B cell (primary cell): ENCODE measurements at regions not wholly inside any gene's neighbourhood (a gene's known extent, or its start where the extent isn't known, plus 50 kb on each side); places are given as distances from the start of the nearest gene placed in this dataset.
"Not testable (repeated sequence)": the region's sequence is repeated elsewhere in the genome, so short reads cannot be mapped to it uniquely, and the experiment has no call there.

Experiments
- ATAC-seq: fragments of 200-7000 bp; cut with Tn5 transposase; one replicate; pipeline ENCODE4 v1.10.0; 2021; ENCODE audit warnings: low read depth, mild to moderate bottlenecking, moderate number of reproducible peaks, moderate library complexity
- CTCF ChIA-PET: fragments of 350-600 bp; sonication (Branson Sonifier 250); formaldehyde crosslinking; loops from one replicate; lab custom pipeline; 2021; ENCODE audit warnings: antibody characterized with exemption, inconsistent platforms; lab: Charles Lee
- POLR2A ChIA-PET: fragments of 350-600 bp; sonication (Branson Sonifier 250); formaldehyde crosslinking; loops from one replicate; lab custom pipeline; 2021; ENCODE audit warnings: antibody characterized with exemption; lab: Charles Lee
- DNase-seq: peaks from one replicate; pipeline ENCODE4 v3.0.0; 2013
- H2AFZ ChIP-seq: 2 replicates; pipeline ENCODE4 v1.6.1; 2012; ENCODE audit warnings: mild to moderate bottlenecking, low read depth, low read length; ENCODE audit not compliant: insufficient read depth, poor library complexity, severe bottlenecking
- H3K27ac ChIP-seq, 2 donors: 1 replicate in 1 of 2; 2 replicates in 1 of 2; pipeline ENCODE4 v1.5.1; 2012 to 2013; ENCODE audit warnings: low read length in 2 of 2, mild to moderate bottlenecking in 2 of 2, moderate library complexity in 1 of 2
- H3K27me3 ChIP-seq, 4 experiments: fragments of 200-600 bp in 1 of 4; sonication (generic) in 1 of 4; replicated peaks in 1 of 4; 1 replicate in 2 of 4; 2 replicates in 2 of 4; pipeline versions ENCODE4 v1.6.1 to v1.7.0; 2013 to 2016; ENCODE audit warnings: low read length in 3 of 4, mild to moderate bottlenecking in 2 of 4, mixed read lengths in 1 of 4, moderate library complexity in 1 of 4; ENCODE audit not compliant: insufficient read depth in 4 of 4, control insufficient read depth in 3 of 4; ENCODE audit errors: control extremely low read depth in 1 of 4
- H3K36me3 ChIP-seq, 2 experiments: replicated peaks in 1 of 2; 1 replicate in 1 of 2; 2 replicates in 1 of 2; pipeline versions ENCODE4 v1.6.1 to v1.7.1; 2013; ENCODE audit warnings: low read length in 1 of 2; ENCODE audit not compliant: insufficient read depth in 2 of 2, control insufficient read depth in 1 of 2; ENCODE audit errors: control extremely low read depth in 1 of 2, extremely low read depth in 1 of 2
- H3K4me1 ChIP-seq, 2 donors: fragments of 200-600 bp in 1 of 2; sonication (generic) in 1 of 2; 1 replicate in 1 of 2; 2 replicates in 1 of 2; pipeline versions ENCODE4 v1.5.1 to v1.6.1; 2013 to 2017; ENCODE audit warnings: low read length in 2 of 2; ENCODE audit not compliant: control insufficient read depth in 2 of 2, insufficient read depth in 2 of 2
- H3K4me2 ChIP-seq: replicated peaks from 2 replicates; pipeline ENCODE3; 2012; ENCODE audit warnings: mild to moderate bottlenecking, low read depth, low read length; ENCODE audit not compliant: poor library complexity, severe bottlenecking
- H3K4me3 ChIP-seq, 5 experiments: fragments of 200-600 bp in 1 of 5; sonication (generic) in 1 of 5; 1 replicate in 3 of 5; 2 replicates in 2 of 5; pipeline versions ENCODE4 v1.5.1 to v1.7.0; 2011 to 2016; ENCODE audit warnings: low read length in 4 of 5, mild to moderate bottlenecking in 4 of 5, low read depth in 2 of 5, control low read depth in 1 of 5, moderate library complexity in 1 of 5; ENCODE audit not compliant: insufficient read depth in 1 of 5; ENCODE audit errors: control extremely low read depth in 1 of 5, extremely low read depth in 1 of 5
- H3K79me2 ChIP-seq: fragments of 200-600 bp; sonication (generic); one replicate; pipeline ENCODE4 v1.6.0; 2016; ENCODE audit warnings: low read length; ENCODE audit not compliant: control insufficient read depth, insufficient read depth
- H3K9ac ChIP-seq: fragments of 200-600 bp; sonication (generic); 2 replicates; pipeline ENCODE4 v1.6.1; 2017; ENCODE audit warnings: mild to moderate bottlenecking, low read length, moderate library complexity
- H3K9me3 ChIP-seq, 3 donors: one replicate each; pipeline versions ENCODE4 v1.6.1 to v1.7.1; 2013; ENCODE audit warnings: low read length in 2 of 3; ENCODE audit not compliant: control insufficient read depth in 2 of 3, insufficient read depth in 1 of 3; ENCODE audit errors: control extremely low read depth in 1 of 3
- H4K20me1 ChIP-seq: 2 replicates; pipeline ENCODE4 v1.6.0; 2012; ENCODE audit warnings: mild to moderate bottlenecking, low read length; ENCODE audit not compliant: insufficient read depth, control insufficient read depth, poor library complexity, severe bottlenecking
- H3K27ac Mint-ChIP-seq: one replicate; pipeline ENCODE4 v1.8.0; 2021; ENCODE audit warnings: mixed read lengths
- H3K27me3 Mint-ChIP-seq: one replicate; pipeline ENCODE4 v1.8.0; 2021; ENCODE audit warnings: mixed read lengths
- H3K4me1 Mint-ChIP-seq: one replicate; pipeline ENCODE4 v1.8.0; 2021; ENCODE audit warnings: mixed read lengths
- H3K4me3 Mint-ChIP-seq: one replicate; pipeline ENCODE4 v1.8.0; 2021; ENCODE audit warnings: mixed read lengths
- H3K9me3 Mint-ChIP-seq: one replicate; pipeline ENCODE4 v1.8.0; 2022; ENCODE audit warnings: mixed read lengths; ENCODE audit not compliant: insufficient read depth
- CTCF ChIP-seq: fragments of 200-600 bp; IDR thresholded peaks from one replicate; pipeline ENCODE4 v1.8.0; 2022; ENCODE audit warnings: antibody characterized with exemption, mild to moderate bottlenecking
- EZH2 ChIP-seq: IDR thresholded peaks from 2 replicates; pipeline ENCODE4 v1.6.1; 2012; ENCODE audit warnings: borderline replicate concordance, low read depth, mild to moderate bottlenecking, moderate library complexity, low read length; ENCODE audit not compliant: insufficient read depth, poor library complexity, severe bottlenecking
- WGBS: methylation state at CpG from one replicate; pipeline ENCODE4 v1.1.5; 2013; ENCODE audit warnings: missing lambda C conversion rate; ENCODE audit not compliant: insufficient coverage; 5-methylcytosine and 5-hydroxymethylcytosine counted together
- intact Hi-C: fragments of 100-400 bp; cut with micrococcal nuclease; formaldehyde crosslinking; loops from one replicate; pipeline ENCODE4 v1.10.0; 2022

DNA sequence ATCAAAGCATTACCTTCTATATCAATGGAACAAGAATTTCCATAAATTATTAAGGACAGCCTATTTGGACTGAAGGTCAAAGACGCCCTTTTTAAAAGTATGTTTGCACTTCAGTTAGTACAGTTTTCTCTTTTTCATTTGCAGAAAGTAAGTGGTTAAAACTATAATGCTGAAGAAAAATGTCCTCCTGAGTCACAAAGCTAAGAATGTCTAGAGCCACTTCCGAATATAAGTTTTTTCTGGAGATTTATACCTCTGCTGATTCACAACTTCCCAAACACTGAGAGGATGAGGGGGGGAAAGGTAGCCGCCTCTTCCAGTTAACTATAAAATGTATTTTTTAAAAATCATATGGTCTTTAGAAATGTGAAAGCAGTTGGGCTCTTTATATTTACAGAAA, 84.9 kb downstream of the DUSP6 start:
- H3K4me1 Mint-ChIP-seq: peaks cover 2% of the 10 kb centered on the region
- Histone ChIP-seq H3K36me3 (no peaks in the 10 kb centered on the region), H4K20me1 (no peaks in the 10 kb centered on the region), H3K9ac (no peak overlapping the region), H3K4me3 (no peak overlapping the region), H3K27ac (no peak overlapping the region), H3K4me1 (no peaks in the 10 kb centered on the region), H3K9me3 (no peaks in the 10 kb centered on the region), H2AFZ (no peak overlapping the region), H3K79me2 (no peaks in the 10 kb centered on the region), H3K27me3 (no peaks in the 10 kb centered on the region), H3K4me2 (no peak overlapping the region)
- H3K27ac Mint-ChIP-seq: no peak overlapping the region
- intact Hi-C loops: no loop called here
- peaks cover 5% of the 10 kb centered on the region for H3K9me3 Mint-ChIP-seq
- POLR2A ChIA-PET: no interaction called here
- DNase-seq (no peak), ATAC-seq (no peak)
- peaks cover 9% of the 10 kb centered on the region for H3K27me3 Mint-ChIP-seq
- WGBS: no CpG with 5 or more reads among the region's 3 CpGs
- H3K4me3 Mint-ChIP-seq: no peak overlapping the region
- CTCF ChIA-PET: no interaction called here
- TF ChIP-seq CTCF (no peak), EZH2 (no peak)

GRCh38 chr12:89266574-89267188, 85.6 kb downstream of the DUSP6 start:
- ATAC-seq, H2AFZ ChIP-seq, POLR2A ChIA-PET, H3K27ac Mint-ChIP-seq, H3K27me3 Mint-ChIP-seq, intact Hi-C loops, H3K9ac ChIP-seq, H3K9me3 ChIP-seq, H3K4me2 ChIP-seq, H3K27ac ChIP-seq, H3K27me3 ChIP-seq, CTCF ChIA-PET, DNase-seq, H3K4me3 ChIP-seq, H3K36me3 ChIP-seq, H3K4me1 Mint-ChIP-seq, H4K20me1 ChIP-seq, H3K79me2 ChIP-seq, H3K4me1 ChIP-seq, H3K9me3 Mint-ChIP-seq, H3K4me3 Mint-ChIP-seq: not testable (repeated sequence)
- 44% methylated on average over 5 of the region's 16 CpGs for WGBS
